Breast epithelium (tissue), 4 donors: ENCODE measurements at regions not wholly inside any gene's neighbourhood (a gene's known extent, or its start where the extent isn't known, plus 50 kb on each side); places are given as distances from the start of the nearest gene placed in this dataset.

Experiments used
- DNase-seq, 2 donors: peaks; one replicate each; pipeline ENCODE4 v3.0.0-alpha.2; 2019; ENCODE audit warnings: low spot score in 2 of 2
- H3K27ac ChIP-seq, 2 donors: fragments of 200-600 bp; sonication (generic) in 1 of 2; one replicate each; pipeline ENCODE4 v1.5.1; 2016 to 2019; ENCODE audit warnings: mild to moderate bottlenecking in 1 of 2
- H3K27me3 ChIP-seq, 2 donors: fragments of 200-600 bp; sonication (generic) in 1 of 2; one replicate each; pipeline versions ENCODE4 v1.5.1 to v1.6.0; 2017 to 2019; ENCODE audit warnings: control low read depth in 1 of 2, mild to moderate bottlenecking in 1 of 2
- H3K36me3 ChIP-seq: fragments of 200-600 bp; one replicate; pipeline ENCODE4 v1.5.1; 2019
- H3K4me1 ChIP-seq, 2 donors: fragments of 200-600 bp; sonication (generic); one replicate each; pipeline ENCODE4 v1.5.1; 2016 to 2019; ENCODE audit warnings: control low read depth in 1 of 2
- H3K4me3 ChIP-seq, 3 donors: fragments of 200-600 bp; sonication (generic); 1 replicate in 2 of 3; 2 replicates in 1 of 3; pipeline ENCODE4 v1.5.1; 2016 to 2019; ENCODE audit warnings: mild to moderate bottlenecking in 3 of 3, moderate library complexity in 2 of 3
- H3K9me3 ChIP-seq, 2 donors: fragments of 200-600 bp; sonication (generic) in 1 of 2; one replicate each; pipeline ENCODE4 v1.5.1; 2016 to 2019; ENCODE audit warnings: control low read depth in 1 of 2
- CTCF ChIP-seq, 3 donors: fragments of 450-650 bp; IDR thresholded peaks; one replicate each; pipeline ENCODE4 v1.5.1; 2016 to 2017; ENCODE audit warnings: antibody characterized with exemption in 3 of 3, mild to moderate bottlenecking in 3 of 3, moderate library complexity in 3 of 3
- POLR2A ChIP-seq: fragments of 450-650 bp; IDR thresholded peaks from one replicate; pipeline ENCODE4 v1.6.1; 2016; ENCODE audit warnings: antibody characterized with exemption, mild to moderate bottlenecking, moderate library complexity
- POLR2AphosphoS5 ChIP-seq, 3 donors: sonication (generic); formaldehyde crosslinking; IDR thresholded peaks; one replicate each; pipeline ENCODE4 v1.6.1; 2017; ENCODE audit warnings: antibody characterized with exemption in 3 of 3
- intact Hi-C: fragments of 100-400 bp; cut with DNase I; formaldehyde crosslinking; loops from one replicate; pipeline ENCODE4 v1.15.1; 2023; ENCODE audit warnings: low total_unique reads

DNA sequence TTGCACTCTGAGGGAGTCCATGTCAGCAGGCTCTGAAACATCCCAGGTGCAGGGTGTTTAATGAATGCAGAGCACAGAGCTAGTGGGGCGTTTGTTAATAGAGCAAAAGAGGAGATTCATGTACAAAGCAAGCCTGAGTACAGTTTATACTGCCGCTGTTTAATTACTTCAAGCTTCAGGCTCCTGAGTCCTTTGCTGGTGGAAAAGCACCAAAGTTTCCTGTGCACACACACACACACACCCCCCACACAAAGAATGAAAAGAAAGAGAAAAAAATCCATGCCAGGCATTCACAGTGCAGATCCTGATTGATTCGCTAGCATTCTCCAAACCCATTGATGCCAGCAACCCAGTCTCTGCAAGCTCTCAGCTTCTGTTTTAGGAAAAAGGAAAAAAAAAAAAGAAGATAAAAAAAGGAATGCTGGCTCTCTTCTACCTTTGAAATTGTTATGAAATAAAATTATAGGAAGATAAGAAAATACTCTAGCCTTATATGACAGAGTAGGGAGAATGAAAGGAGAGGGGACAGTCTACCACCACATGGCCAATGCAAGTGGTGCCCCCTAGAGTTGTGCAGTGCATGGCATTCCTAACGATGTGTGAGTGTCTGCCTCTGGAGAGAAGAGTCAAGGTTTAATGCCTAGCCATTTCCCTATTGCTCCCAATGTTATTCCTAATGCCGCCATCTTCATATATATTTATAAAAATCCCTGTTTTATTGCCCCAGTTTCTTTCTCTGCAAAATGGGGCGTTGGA is 216.5 kb downstream of the TMEM114 start:
- no peaks in the 10 kb centered on the region for H3K4me1 ChIP-seq
- intact Hi-C loops: no loop called here
- no peaks in the 10 kb centered on the region for H3K27me3 ChIP-seq
- H3K36me3 ChIP-seq: no peaks in the 10 kb centered on the region
- no peak for DNase-seq
- H3K4me3 ChIP-seq: no peak overlapping the region
- no peak overlapping the region for H3K27ac ChIP-seq
- peaks cover 0 to 7% of the 10 kb centered on the region in 2 donors for H3K9me3 ChIP-seq
- no peak for TF ChIP-seq POLR2A
- no peak for TF ChIP-seq CTCF (IDR thresholded peaks at IDR 0.05)
- no peak for TF ChIP-seq POLR2AphosphoS5 (IDR thresholded peaks at IDR 0.05)

DNA sequence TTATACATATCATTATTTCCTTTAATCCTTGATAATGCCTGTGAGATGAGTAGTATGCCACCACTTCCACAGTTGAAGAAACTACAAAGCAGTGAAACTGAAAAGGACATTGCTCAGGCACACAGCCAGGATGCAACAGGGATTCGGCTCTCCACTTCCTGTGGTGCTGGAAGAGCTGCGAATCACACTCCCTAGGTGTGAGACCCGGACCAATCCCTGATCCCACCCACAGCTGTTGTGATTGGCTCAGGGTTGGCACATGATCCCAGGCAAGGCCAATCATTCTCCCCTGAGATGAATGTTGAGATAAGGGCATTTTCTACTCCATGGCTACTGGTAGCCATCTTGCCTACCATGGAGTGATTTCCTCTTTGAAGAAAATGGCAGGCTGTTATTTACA is 218.2 kb downstream of the TMEM114 start:
- no peak overlapping the region for H3K4me3 ChIP-seq
- no peaks in the 10 kb centered on the region for H3K4me1 ChIP-seq
- TF ChIP-seq POLR2AphosphoS5 (IDR thresholded peaks at IDR 0.05): no peak
- no peak for TF ChIP-seq CTCF (IDR thresholded peaks at IDR 0.05)
- TF ChIP-seq POLR2A: no peak
- no peaks in the 10 kb centered on the region for H3K36me3 ChIP-seq
- intact Hi-C loops: no loop called here
- no peak overlapping the region for H3K27ac ChIP-seq
- H3K9me3 ChIP-seq: peaks cover 0 to 7% of the 10 kb centered on the region in 2 donors
- DNase-seq: no peak
- H3K27me3 ChIP-seq: no peaks in the 10 kb centered on the region

- Histone ChIP-seq H3K4me3 (no peak overlapping the region), H3K27ac (no peak overlapping the region), H3K4me1 (no peaks in the 10 kb centered on the region)
Observed at GRCh38 chr16:8370374-8371270, 219.7 kb downstream of the TMEM114 start.

DNA sequence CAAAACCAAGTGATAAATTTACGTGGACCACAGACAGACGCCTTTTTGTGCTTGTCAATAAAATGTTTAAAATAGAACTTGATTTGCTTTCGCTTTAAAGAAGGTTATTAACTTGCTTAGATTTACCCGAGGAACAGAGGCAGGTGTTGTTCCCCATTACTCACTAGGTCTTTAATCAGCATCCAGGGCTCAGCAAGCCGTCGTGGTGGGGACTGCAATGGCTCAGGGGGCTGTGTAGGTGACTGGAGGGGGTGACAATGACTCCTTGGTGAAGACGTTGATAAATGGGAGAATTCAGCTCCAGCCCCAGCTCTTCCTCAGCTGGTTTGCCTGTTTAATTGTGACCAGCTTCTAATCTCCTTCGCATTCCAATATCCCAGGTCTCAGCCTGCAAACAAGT is 231.4 kb downstream of the TMEM114 start:
- no peak for DNase-seq
- H3K27ac ChIP-seq: no peak overlapping the region
- H3K27me3 ChIP-seq: no peaks in the 10 kb centered on the region
- H3K36me3 ChIP-seq: no peaks in the 10 kb centered on the region
- H3K4me1 ChIP-seq: no peaks in the 10 kb centered on the region
- H3K9me3 ChIP-seq: no peaks in the 10 kb centered on the region
- intact Hi-C loops: no loop called here
- H3K4me3 ChIP-seq: no peak overlapping the region
- TF ChIP-seq POLR2AphosphoS5 (IDR thresholded peaks at IDR 0.05): no peak
- no peak for TF ChIP-seq CTCF (IDR thresholded peaks at IDR 0.05)
- TF ChIP-seq POLR2A: no peak

More at GRCh38 chr16:8370374-8371270, 219.7 kb downstream of the TMEM114 start:
- Histone ChIP-seq H3K36me3 (no peaks in the 10 kb centered on the region), H3K9me3 (peaks cover 0 to 7% of the 10 kb centered on the region in 2 donors), H3K27me3 (no peaks in the 10 kb centered on the region)
- DNase-seq: no peak
- TF ChIP-seq POLR2A (no peak), POLR2AphosphoS5 (IDR thresholded peaks at IDR 0.05) (no peak), CTCF (IDR thresholded peaks at IDR 0.05) (no peak)
- intact Hi-C loops: no loop called here

- no peak overlapping the region for H3K27ac ChIP-seq
- H3K36me3 ChIP-seq: no peaks in the 10 kb centered on the region
- H3K9me3 ChIP-seq: no peaks in the 10 kb centered on the region
- no peak for TF ChIP-seq POLR2AphosphoS5 (IDR thresholded peaks at IDR 0.05)
- no peak for TF ChIP-seq CTCF (IDR thresholded peaks at IDR 0.05)
- no peak for TF ChIP-seq POLR2A
- intact Hi-C loops: no loop called here
- DNase-seq: no peak
- H3K4me3 ChIP-seq: no peak overlapping the region
- no peaks in the 10 kb centered on the region for H3K4me1 ChIP-seq
- H3K27me3 ChIP-seq: no peaks in the 10 kb centered on the region
Observed at GRCh38 chr16:8355675-8356074, 234.6 kb downstream of the TMEM114 start.
